Central memory CD8-positive, alpha-beta T cell (primary cell): ENCODE measurements at regions not wholly inside any gene's neighbourhood (a gene's known extent, or its start where the extent isn't known, plus 50 kb on each side); places are given as distances from the start of the nearest gene placed in this dataset.
"Not testable (repeated sequence)": the region's sequence is repeated elsewhere in the genome, so short reads cannot be mapped to it uniquely, and the experiment has no call there.

ENCODE experiments used
- ATAC-seq: fragments of 150-1000 bp; cut with Tn5 transposase; replicated peaks from 2 replicates; pipeline ENCODE4 v1.10.0; 2022; ENCODE audit warnings: mild to moderate bottlenecking, moderate FRiP score, moderate number of reproducible peaks; ENCODE audit not compliant: poor library complexity, severe bottlenecking; ENCODE audit errors: extremely low read depth
- DNase-seq, 2 donors: peaks; one replicate each; pipeline ENCODE4 v3.0.0; 2021; ENCODE audit warnings: low spot score in 2 of 2
- H3K27ac Mint-ChIP-seq: one replicate; pipeline ENCODE4 v1.8.0; 2022; ENCODE audit warnings: low read depth, mild to moderate bottlenecking, moderate library complexity, mixed read lengths
- H3K27me3 Mint-ChIP-seq: one replicate; pipeline ENCODE4 v1.8.0; 2022; ENCODE audit warnings: mixed read lengths
- H3K36me3 Mint-ChIP-seq: one replicate; pipeline ENCODE4 v1.8.0; 2022; ENCODE audit warnings: mild to moderate bottlenecking, moderate library complexity, mixed read lengths; ENCODE audit not compliant: insufficient read depth
- H3K4me1 Mint-ChIP-seq: one replicate; pipeline ENCODE4 v1.8.0; 2022; ENCODE audit warnings: mixed read lengths
- H3K4me3 Mint-ChIP-seq: one replicate; pipeline ENCODE4 v1.8.0; 2022; ENCODE audit warnings: mild to moderate bottlenecking, moderate library complexity, mixed read lengths
- H3K9me3 Mint-ChIP-seq: one replicate; pipeline ENCODE4 v1.8.0; 2022; ENCODE audit warnings: mixed read lengths

GRCh38 chr7:9504678-9505077 lies 1071.3 kb downstream of the NXPH1 start:
- DNase-seq (no peak), ATAC-seq (no peak)
- Mint-ChIP-seq H3K27me3 (no peaks in the 10 kb centered on the region), H3K27ac (no peak overlapping the region), H3K4me1 (no peaks in the 10 kb centered on the region), H3K9me3 (peaks cover 21% of the 10 kb centered on the region), H3K4me3 (no peak overlapping the region), H3K36me3 (peaks cover 2% of the 10 kb centered on the region)

DNA sequence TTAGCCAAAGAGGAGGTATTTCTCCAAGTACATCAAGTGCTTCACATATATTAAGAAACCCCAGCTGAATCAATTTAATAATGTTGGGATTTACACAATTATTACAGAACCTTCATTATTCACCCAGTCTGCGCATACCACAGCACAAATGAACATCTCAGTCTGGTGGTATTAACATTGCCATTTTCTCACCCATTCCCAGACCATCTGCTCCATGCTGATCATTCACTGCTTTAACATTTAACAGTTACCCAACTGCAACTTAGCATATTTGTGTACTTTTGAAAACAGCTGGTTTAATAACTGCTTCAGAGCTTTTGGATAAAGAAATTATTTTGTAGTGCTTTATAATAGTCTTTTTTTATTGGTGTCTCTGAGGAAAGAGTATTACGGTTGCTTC lies 1072.1 kb downstream of the NXPH1 start:
- Mint-ChIP-seq H3K27me3 (no peaks in the 10 kb centered on the region), H3K9me3 (peaks cover 16% of the 10 kb centered on the region), H3K36me3 (peaks cover 2% of the 10 kb centered on the region), H3K4me3 (no peak overlapping the region), H3K4me1 (no peaks in the 10 kb centered on the region), H3K27ac (no peak overlapping the region)
- no peak for DNase-seq
- ATAC-seq: no peak

GRCh38 chr7:9507290-9507689 lies 1073.9 kb downstream of the NXPH1 start:
- no peak for DNase-seq
- H3K9me3 Mint-ChIP-seq: peaks cover 10% of the 10 kb centered on the region

DNA sequence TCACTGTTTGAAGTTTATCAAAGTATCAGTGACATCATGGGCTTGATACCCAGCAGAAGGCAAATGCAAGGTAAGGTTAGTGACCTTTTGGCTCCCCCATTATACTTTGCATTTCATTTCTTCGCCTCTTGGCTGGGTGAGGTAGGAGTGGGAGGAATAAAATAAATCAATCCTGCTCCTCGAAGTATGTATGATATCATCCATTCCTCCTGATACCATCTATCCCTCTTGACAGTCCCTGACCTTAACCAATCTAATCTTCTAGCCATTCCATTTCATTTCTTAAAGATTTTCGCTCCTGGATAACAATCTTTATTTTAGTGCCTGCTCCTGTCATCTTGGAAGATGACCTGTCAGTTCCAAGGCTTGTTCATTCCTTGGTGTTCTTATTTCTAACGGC lies 1083.3 kb downstream of the NXPH1 start:
- H3K9me3 Mint-ChIP-seq: peaks cover 22% of the 10 kb centered on the region
- DNase-seq (no peak), ATAC-seq (no peak)
- H3K36me3 Mint-ChIP-seq: no peaks in the 10 kb centered on the region
- no peaks in the 10 kb centered on the region for H3K27me3 Mint-ChIP-seq
- no peak overlapping the region for H3K27ac Mint-ChIP-seq
- no peaks in the 10 kb centered on the region for H3K4me1 Mint-ChIP-seq
- H3K4me3 Mint-ChIP-seq: no peak overlapping the region

More at GRCh38 chr7:9507290-9507689, 1073.9 kb downstream of the NXPH1 start:
- ATAC-seq: no peak
- peaks cover 2% of the 10 kb centered on the region for H3K36me3 Mint-ChIP-seq
- H3K27me3 Mint-ChIP-seq: no peaks in the 10 kb centered on the region
- no peak overlapping the region for H3K4me3 Mint-ChIP-seq
- no peaks in the 10 kb centered on the region for H3K4me1 Mint-ChIP-seq
- no peak overlapping the region for H3K27ac Mint-ChIP-seq

DNA sequence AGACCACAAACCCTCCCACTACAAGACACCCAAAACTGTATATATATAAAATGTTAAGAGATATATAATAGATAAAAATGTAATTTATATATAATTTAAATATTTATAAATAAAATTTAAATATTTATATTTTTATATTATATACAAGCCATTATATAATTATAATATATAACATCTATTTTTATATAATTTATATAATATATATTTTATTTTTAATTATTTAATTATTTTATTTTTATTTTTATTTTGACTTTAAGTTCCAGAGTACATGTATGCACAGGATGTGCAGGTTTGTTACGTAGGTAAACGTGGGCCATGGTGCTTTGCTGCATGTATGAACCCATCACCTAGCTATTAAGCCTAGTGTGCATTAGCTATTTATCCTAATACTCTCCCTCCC lies 1090.2 kb downstream of the NXPH1 start:
- no peak overlapping the region for H3K4me3 Mint-ChIP-seq
- no peaks in the 10 kb centered on the region for H3K27me3 Mint-ChIP-seq
- H3K36me3 Mint-ChIP-seq: peaks cover 2% of the 10 kb centered on the region
- H3K4me1 Mint-ChIP-seq: no peaks in the 10 kb centered on the region
- no peak for DNase-seq
- H3K9me3 Mint-ChIP-seq: peaks cover 5% of the 10 kb centered on the region
- H3K27ac Mint-ChIP-seq: no peak overlapping the region
- no peak for ATAC-seq

DNA sequence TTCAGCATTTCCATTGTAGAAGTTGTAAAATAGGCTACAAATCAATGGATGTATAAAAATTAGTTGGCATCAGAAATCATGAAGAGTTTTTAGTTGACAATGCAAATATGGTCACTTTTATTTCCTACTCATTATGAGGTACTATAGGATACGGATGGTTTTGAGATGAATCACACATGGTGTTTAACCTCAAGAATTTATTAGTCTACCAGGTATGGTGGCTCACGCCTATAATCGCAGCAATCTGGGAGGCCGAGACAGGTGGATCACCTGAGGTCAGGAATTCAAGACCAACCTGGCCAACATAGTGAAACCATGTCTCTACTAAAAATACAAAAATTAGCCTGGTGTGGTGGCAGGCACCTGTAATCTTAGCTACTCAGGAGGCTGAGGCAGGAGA lies 1119.0 kb downstream of the NXPH1 start:
- H3K27ac Mint-ChIP-seq, DNase-seq, H3K36me3 Mint-ChIP-seq, ATAC-seq, H3K4me1 Mint-ChIP-seq, H3K4me3 Mint-ChIP-seq, H3K27me3 Mint-ChIP-seq: not testable (repeated sequence)
- peaks cover 27% of the 10 kb centered on the region for H3K9me3 Mint-ChIP-seq

- Mint-ChIP-seq H3K36me3 (no peaks in the 10 kb centered on the region), H3K27ac (no peak overlapping the region), H3K9me3 (peaks cover 13% of the 10 kb centered on the region), H3K4me1 (no peaks in the 10 kb centered on the region), H3K4me3 (no peak overlapping the region), H3K27me3 (no peaks in the 10 kb centered on the region)
- ATAC-seq: no peak
- no peak for DNase-seq
Measured at GRCh38 chr7:9557853-9558252, 1124.4 kb downstream of the NXPH1 start.

GRCh38 chr7:9575716-9576115 lies 1142.3 kb downstream of the NXPH1 start:
- Mint-ChIP-seq H3K4me1 (no peaks in the 10 kb centered on the region), H3K27me3 (no peaks in the 10 kb centered on the region), H3K36me3 (peaks cover 3% of the 10 kb centered on the region), H3K9me3 (peaks cover 11% of the 10 kb centered on the region), H3K27ac (no peak overlapping the region), H3K4me3 (no peak overlapping the region)
- no peak for DNase-seq
- no peak for ATAC-seq

DNA sequence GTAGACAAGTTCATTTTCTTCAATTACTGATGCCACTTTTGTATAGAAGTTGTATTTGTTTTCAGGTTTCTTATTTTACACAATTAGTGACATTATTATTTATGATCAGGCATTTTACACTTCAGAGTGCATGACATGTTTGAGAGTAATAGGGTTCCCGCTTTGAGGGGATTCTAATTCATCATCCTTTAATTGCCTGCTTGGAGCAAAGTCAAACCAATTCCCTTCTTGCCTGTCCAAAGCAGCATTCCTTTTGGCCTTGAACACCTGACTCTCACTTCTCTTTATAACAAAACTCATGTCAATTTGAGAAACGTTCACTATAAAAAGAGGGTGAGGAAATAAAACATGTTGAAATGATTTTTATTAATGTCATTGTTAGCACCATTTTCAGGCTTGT lies 1149.4 kb downstream of the NXPH1 start:
- Mint-ChIP-seq H3K4me1 (no peaks in the 10 kb centered on the region), H3K36me3 (no peaks in the 10 kb centered on the region), H3K27me3 (no peaks in the 10 kb centered on the region), H3K27ac (no peak overlapping the region), H3K9me3 (peaks cover 10% of the 10 kb centered on the region), H3K4me3 (no peak overlapping the region)
- DNase-seq (no peak), ATAC-seq (no peak)

- DNase-seq: no peak
- no peak for ATAC-seq
- Mint-ChIP-seq H3K27ac (no peak overlapping the region), H3K4me1 (no peaks in the 10 kb centered on the region), H3K36me3 (peaks cover 3% of the 10 kb centered on the region), H3K9me3 (peaks cover 21% of the 10 kb centered on the region), H3K27me3 (no peaks in the 10 kb centered on the region), H3K4me3 (no peak overlapping the region)
Measured at GRCh38 chr7:9598411-9598810, 1165.0 kb downstream of the NXPH1 start.

GRCh38 chr7:9600974-9601373 lies 1167.6 kb downstream of the NXPH1 start:
- no peaks in the 10 kb centered on the region for H3K27me3 Mint-ChIP-seq
- ATAC-seq (no peak), DNase-seq (no peak)
- no peaks in the 10 kb centered on the region for H3K4me1 Mint-ChIP-seq
- H3K9me3 Mint-ChIP-seq: peaks cover 22% of the 10 kb centered on the region
- no peak overlapping the region for H3K4me3 Mint-ChIP-seq
- H3K36me3 Mint-ChIP-seq: peaks cover 3% of the 10 kb centered on the region
- H3K27ac Mint-ChIP-seq: no peak overlapping the region

- H3K27ac Mint-ChIP-seq: no peak overlapping the region
- H3K9me3 Mint-ChIP-seq: peaks cover 22% of the 10 kb centered on the region
- ATAC-seq (no peak), DNase-seq (no peak)
- no peaks in the 10 kb centered on the region for H3K4me1 Mint-ChIP-seq
- H3K36me3 Mint-ChIP-seq: no peaks in the 10 kb centered on the region
- no peaks in the 10 kb centered on the region for H3K27me3 Mint-ChIP-seq
- H3K4me3 Mint-ChIP-seq: no peak overlapping the region
Measured at GRCh38 chr7:9603291-9603690, 1169.9 kb downstream of the NXPH1 start.

GRCh38 chr7:9608560-9608959 lies 1175.2 kb downstream of the NXPH1 start:
- no peaks in the 10 kb centered on the region for H3K27me3 Mint-ChIP-seq
- no peak for DNase-seq
- no peak overlapping the region for H3K4me3 Mint-ChIP-seq

DNA sequence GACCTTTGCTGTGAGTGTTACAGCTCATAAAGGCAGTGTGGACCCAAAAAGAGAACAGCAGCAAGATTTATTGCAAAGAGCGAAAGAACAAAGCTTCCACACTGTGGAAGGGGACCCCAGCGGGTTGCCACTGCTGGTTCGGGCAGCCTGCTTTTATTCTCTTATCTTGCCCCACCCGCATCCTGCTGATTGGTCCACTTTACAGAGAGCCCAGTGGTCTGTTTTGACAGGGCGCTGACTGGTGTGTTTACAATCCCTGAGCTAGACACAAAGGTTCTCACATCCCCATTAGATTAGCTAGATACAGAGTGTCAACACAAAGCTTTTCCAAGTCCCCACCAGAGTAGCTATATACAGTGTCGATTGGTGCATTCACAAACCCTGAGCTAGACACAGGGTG lies 1187.5 kb downstream of the NXPH1 start:
- H3K9me3 Mint-ChIP-seq, DNase-seq, H3K27me3 Mint-ChIP-seq, H3K36me3 Mint-ChIP-seq, H3K4me3 Mint-ChIP-seq, ATAC-seq, H3K4me1 Mint-ChIP-seq, H3K27ac Mint-ChIP-seq: not testable (repeated sequence)

More at GRCh38 chr7:9608560-9608959, 1175.2 kb downstream of the NXPH1 start:
- H3K9me3 Mint-ChIP-seq: peaks cover 19% of the 10 kb centered on the region
- ATAC-seq: no peak
- no peaks in the 10 kb centered on the region for H3K4me1 Mint-ChIP-seq
- no peak overlapping the region for H3K27ac Mint-ChIP-seq
- H3K36me3 Mint-ChIP-seq: no peaks in the 10 kb centered on the region
